Thoracic aorta (tissue), 2 donors: ENCODE measurements at regions not wholly inside any gene's neighbourhood (a gene's known extent, or its start where the extent isn't known, plus 50 kb on each side); places are given as distances from the start of the nearest gene placed in this dataset.

Source experiments
- ATAC-seq: fragments of 150-250 bp; one replicate; pipeline ENCODE4 v1.8.0; 2017; ENCODE audit warnings: low read depth; ENCODE audit not compliant: insufficient number of reproducible peaks, low FRiP score
- DNase-seq: peaks from one replicate; pipeline ENCODE4 v3.0.0-alpha.2; 2020; ENCODE audit warnings: low spot score
- H3K27ac ChIP-seq, 2 donors: fragments of 200-600 bp; sonication (generic); 1 replicate in 1 of 2; 2 replicates in 1 of 2; pipeline ENCODE4 v1.5.1; 2016; ENCODE audit warnings: mild to moderate bottlenecking in 2 of 2, moderate library complexity in 2 of 2
- H3K27me3 ChIP-seq: fragments of 200-600 bp; sonication (generic); replicated peaks from 2 replicates; pipeline ENCODE4 v1.6.0; 2016; ENCODE audit warnings: mild to moderate bottlenecking; ENCODE audit not compliant: insufficient read depth
- H3K36me3 ChIP-seq: fragments of 200-600 bp; sonication (generic); one replicate; pipeline ENCODE4 v1.5.1; 2016
- H3K4me1 ChIP-seq, 2 donors: fragments of 200-600 bp; sonication (generic); 1 replicate in 1 of 2; 2 replicates in 1 of 2; pipeline versions ENCODE4 v1.5.1 to v1.6.0; 2016; ENCODE audit warnings: low read depth in 2 of 2, mild to moderate bottlenecking in 1 of 2; ENCODE audit not compliant: control insufficient read depth in 1 of 2
- H3K4me3 ChIP-seq: fragments of 200-600 bp; sonication (generic); 2 replicates; pipeline ENCODE4 v1.5.1; 2016; ENCODE audit warnings: mild to moderate bottlenecking
- H3K9me3 ChIP-seq: fragments of 200-600 bp; sonication (generic); 2 replicates; pipeline ENCODE4 v1.5.1; 2016
- TF ChIP-seq, protein P1 (sequence below): fragments of 200-600 bp; sonication (generic); IDR thresholded peaks from one replicate; pipeline ENCODE4 v1.5.1; 2019; ENCODE audit warnings: antibody characterized with exemption

DNA sequence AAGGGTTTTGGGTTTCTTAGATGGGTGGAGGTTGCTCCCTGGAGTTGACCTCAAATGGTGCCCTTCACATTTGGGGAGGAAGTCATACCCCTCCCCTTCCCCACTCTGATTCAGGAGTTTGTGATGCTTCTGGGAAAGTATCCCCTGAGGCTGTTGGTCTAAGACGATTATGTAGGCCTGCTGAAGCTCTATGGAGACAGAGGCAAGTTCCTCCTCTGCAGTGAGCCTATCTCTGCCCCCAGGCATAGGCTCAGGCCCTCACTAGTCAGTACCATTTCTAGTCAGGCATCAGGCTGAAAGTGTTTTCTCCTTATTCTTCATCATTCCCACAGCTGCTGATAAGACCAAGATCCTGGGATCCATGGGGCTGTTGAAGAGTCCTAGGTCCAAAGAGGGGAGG is 271.6 kb upstream of the NUDT12 start:
- H3K36me3 ChIP-seq, result no peaks in the 10 kb centered on the region

GRCh38 chr5:103829585-103829984 is 267.0 kb upstream of the NUDT12 start:
- TF ChIP-seq, protein P1, sequence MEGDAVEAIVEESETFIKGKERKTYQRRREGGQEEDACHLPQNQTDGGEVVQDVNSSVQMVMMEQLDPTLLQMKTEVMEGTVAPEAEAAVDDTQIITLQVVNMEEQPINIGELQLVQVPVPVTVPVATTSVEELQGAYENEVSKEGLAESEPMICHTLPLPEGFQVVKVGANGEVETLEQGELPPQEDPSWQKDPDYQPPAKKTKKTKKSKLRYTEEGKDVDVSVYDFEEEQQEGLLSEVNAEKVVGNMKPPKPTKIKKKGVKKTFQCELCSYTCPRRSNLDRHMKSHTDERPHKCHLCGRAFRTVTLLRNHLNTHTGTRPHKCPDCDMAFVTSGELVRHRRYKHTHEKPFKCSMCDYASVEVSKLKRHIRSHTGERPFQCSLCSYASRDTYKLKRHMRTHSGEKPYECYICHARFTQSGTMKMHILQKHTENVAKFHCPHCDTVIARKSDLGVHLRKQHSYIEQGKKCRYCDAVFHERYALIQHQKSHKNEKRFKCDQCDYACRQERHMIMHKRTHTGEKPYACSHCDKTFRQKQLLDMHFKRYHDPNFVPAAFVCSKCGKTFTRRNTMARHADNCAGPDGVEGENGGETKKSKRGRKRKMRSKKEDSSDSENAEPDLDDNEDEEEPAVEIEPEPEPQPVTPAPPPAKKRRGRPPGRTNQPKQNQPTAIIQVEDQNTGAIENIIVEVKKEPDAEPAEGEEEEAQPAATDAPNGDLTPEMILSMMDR, result no peak
- Histone ChIP-seq H3K27ac (no peak overlapping the region), H3K27me3 (no peaks in the 10 kb centered on the region), H3K36me3 (no peaks in the 10 kb centered on the region), H3K4me3 (no peak overlapping the region), H3K4me1 (no peaks in the 10 kb centered on the region), H3K9me3 (no peaks in the 10 kb centered on the region)
- DNase-seq (no peak), ATAC-seq (no peak)

More for the DNA sequence above, 271.6 kb upstream of the NUDT12 start:
- Histone ChIP-seq H3K4me3 (no peak overlapping the region), H3K4me1 (no peaks in the 10 kb centered on the region), H3K9me3 (no peaks in the 10 kb centered on the region), H3K27me3 (no peaks in the 10 kb centered on the region), H3K27ac (no peak overlapping the region)
- DNase-seq (no peak), ATAC-seq (no peak)
- TF ChIP-seq, protein P1, result no peak

GRCh38 chr5:103827976-103828375 is 265.4 kb upstream of the NUDT12 start:
- DNase-seq (no peak), ATAC-seq (no peak)
- Histone ChIP-seq H3K27me3 (no peaks in the 10 kb centered on the region), H3K36me3 (no peaks in the 10 kb centered on the region), H3K9me3 (no peaks in the 10 kb centered on the region), H3K4me1 (no peaks in the 10 kb centered on the region), H3K4me3 (no peak overlapping the region), H3K27ac (no peak overlapping the region)
- TF ChIP-seq, protein P1, result no peak

DNA sequence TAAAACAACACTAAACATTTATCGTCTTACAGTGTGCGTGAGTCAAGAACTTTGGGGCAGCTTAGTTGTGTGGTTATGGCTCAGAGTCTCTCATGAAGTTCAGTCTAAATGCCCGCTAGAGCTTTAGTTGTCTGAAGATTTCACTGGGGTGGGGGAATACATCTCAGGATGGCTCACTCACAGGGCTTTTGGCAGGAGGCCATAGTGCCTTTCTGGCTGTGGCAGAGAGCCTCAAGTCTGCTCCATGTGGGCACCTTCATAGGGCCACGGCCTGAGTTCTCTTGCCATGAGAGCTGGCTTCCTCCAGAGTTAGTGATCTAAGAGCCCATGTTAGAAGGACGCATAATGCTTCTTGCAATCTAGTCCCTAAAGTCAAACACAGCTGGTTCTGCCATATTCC is 258.8 kb upstream of the NUDT12 start:
- Histone ChIP-seq H3K36me3 (no peaks in the 10 kb centered on the region), H3K4me3 (no peak overlapping the region), H3K27ac (no peak overlapping the region), H3K4me1 (no peaks in the 10 kb centered on the region), H3K27me3 (no peaks in the 10 kb centered on the region), H3K9me3 (no peaks in the 10 kb centered on the region)
- no peak for ATAC-seq
- no peak for DNase-seq
- TF ChIP-seq, protein P1, result no peak

DNA sequence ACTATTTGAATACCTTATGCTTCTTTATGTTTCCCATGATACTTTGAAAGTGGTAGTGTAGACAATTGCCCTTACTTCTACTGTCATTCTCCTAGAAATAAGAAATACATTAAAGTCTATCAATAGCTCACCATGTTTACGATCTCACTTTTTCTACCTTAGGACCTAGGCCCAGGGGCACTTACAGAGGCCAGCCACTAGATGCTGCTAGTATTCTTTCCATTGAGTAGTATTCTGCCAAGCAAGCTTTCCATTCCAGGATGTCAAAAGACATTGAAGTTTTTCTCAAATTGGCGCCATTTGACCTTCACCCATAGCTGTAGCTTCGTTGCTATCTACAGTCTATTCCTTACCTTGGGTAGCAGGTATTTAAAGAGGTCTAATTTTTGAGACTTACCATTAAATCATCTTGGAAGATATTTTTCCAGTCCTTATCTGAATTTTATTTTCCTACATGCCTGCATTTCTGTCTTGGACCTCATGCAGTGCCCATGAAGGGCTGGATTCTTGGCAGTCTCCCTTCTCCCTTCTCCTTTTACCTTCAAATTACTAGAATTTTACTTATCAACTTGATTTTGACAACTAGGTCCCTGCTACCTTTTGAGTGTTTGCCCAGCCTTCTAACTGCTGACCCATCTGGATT is 246.0 kb upstream of the NUDT12 start:
- DNase-seq (no peak), ATAC-seq (no peak)

More for the DNA sequence above, 246.0 kb upstream of the NUDT12 start:
- TF ChIP-seq, protein P1, result peak; percentile 65
- Histone ChIP-seq H3K27ac (no peak overlapping the region), H3K27me3 (no peaks in the 10 kb centered on the region), H3K4me1 (no peaks in the 10 kb centered on the region), H3K36me3 (no peaks in the 10 kb centered on the region), H3K9me3 (no peaks in the 10 kb centered on the region), H3K4me3 (no peak overlapping the region)
